ENCODE measurements at regions not wholly inside any gene's neighbourhood (a gene's known extent, or its start where the extent isn't known, plus 50 kb on each side); places are given as distances from the start of the nearest gene placed in this dataset.

DNA sequence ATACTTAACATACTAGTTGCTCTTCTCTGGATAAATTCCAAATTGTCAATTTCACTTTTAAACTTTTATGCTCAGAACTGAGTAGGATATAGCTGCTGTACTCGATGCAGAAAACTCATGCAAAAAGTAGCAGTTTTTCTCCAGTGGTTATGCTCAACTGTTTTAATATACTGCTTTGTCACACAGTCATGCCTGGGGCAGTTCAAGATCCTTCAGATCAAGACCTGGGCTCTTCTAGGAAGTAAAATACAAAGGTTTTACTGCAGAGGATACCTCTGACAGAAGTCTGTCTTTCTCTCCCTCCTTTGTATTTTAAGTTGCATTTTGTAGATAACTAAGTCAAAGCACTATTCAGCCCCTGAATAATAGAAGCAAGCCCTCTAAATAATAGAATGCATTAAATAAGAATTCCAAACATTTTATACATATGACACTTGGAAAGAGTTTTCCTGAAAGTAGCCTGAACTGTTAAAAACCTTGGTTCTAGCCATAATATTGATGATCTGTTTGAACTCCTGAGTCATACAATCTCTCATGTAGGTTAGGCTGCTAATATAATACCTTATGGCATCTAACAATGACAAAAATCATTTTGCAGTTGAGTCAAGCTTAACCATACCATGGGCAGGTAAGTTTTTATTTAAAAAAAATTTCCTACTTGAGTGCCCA is 183.3 kb upstream of the TRIB2 start:
- TF ChIP-seq, protein P1, sequence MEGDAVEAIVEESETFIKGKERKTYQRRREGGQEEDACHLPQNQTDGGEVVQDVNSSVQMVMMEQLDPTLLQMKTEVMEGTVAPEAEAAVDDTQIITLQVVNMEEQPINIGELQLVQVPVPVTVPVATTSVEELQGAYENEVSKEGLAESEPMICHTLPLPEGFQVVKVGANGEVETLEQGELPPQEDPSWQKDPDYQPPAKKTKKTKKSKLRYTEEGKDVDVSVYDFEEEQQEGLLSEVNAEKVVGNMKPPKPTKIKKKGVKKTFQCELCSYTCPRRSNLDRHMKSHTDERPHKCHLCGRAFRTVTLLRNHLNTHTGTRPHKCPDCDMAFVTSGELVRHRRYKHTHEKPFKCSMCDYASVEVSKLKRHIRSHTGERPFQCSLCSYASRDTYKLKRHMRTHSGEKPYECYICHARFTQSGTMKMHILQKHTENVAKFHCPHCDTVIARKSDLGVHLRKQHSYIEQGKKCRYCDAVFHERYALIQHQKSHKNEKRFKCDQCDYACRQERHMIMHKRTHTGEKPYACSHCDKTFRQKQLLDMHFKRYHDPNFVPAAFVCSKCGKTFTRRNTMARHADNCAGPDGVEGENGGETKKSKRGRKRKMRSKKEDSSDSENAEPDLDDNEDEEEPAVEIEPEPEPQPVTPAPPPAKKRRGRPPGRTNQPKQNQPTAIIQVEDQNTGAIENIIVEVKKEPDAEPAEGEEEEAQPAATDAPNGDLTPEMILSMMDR (conservative IDR thresholded peaks at IDR 0.05): no peak
- TF ChIP-seq EZH2 (IDR thresholded peaks at IDR 0.05; ENCODE audit: low read depth): no peak
